ENCODE measurements at regions not wholly inside any gene's neighbourhood (a gene's known extent, or its start where the extent isn't known, plus 50 kb on each side); places are given as distances from the start of the nearest gene placed in this dataset.

GRCh38 chr2:129810521-129810920, 168.9 kb upstream of the RAB6C start:
- TF ChIP-seq CTCF (conservative IDR thresholded peaks at IDR 0.05) (no peak), EZH2 (IDR thresholded peaks at IDR 0.05; ENCODE audit: low read depth) (no peak)
